Stimulated activated CD4-positive, alpha-beta T cell treated with anti-CD3 and anti-CD28 coated beads, Interleukin-2, amount 100 ng/mL, for 4 hours (primary cell): ENCODE measurements at regions not wholly inside any gene's neighbourhood (a gene's known extent, or its start where the extent isn't known, plus 50 kb on each side); places are given as distances from the start of the nearest gene placed in this dataset.
"Not testable (repeated sequence)": the region's sequence is repeated elsewhere in the genome, so short reads cannot be mapped to it uniquely, and the experiment has no call there.

Source experiments
- DNase-seq: peaks from one replicate; pipeline ENCODE4 v3.0.0-alpha.2; 2020; ENCODE audit warnings: low read depth

DNA sequence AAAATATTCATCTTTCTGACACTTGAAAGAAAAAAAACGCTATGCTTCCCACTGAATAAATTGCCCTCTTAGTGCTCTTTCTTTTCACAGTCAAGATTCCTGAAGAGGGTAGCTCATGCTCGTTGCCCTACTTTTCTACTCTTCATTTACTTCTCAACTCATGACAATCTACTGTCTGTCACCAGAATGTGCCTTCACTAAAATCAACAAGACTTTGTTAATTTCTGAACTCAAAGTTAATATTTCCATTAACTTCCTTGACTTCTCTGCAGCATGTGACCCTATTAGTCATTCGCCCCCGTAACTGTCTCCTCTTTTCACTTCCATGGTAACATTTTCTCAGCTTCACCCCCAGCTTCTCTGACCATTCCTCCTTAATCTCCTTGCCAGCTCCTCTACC, 98.9 kb upstream of the MAPRE2 start:
- no peak for DNase-seq

DNA sequence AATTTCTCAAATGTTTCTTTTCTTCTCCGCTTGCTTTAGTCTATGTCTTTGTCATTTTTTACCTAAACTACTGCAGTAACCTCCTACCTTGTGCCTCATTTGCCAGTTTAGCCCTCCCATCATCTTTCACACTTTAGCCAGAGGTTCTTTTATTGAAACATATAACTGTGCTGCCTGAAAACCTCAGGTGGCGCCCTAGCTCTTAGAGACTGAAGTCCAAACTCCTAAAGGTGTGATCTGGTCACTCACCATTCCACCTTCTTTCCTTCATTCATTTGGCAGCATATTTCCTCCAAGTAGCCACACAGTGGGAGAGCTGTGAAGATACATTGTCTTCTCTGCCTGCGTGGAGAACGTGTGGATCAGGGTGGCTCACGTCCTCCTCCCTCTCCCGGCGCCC, 98.2 kb upstream of the MAPRE2 start:
- DNase-seq = no peak

DNA sequence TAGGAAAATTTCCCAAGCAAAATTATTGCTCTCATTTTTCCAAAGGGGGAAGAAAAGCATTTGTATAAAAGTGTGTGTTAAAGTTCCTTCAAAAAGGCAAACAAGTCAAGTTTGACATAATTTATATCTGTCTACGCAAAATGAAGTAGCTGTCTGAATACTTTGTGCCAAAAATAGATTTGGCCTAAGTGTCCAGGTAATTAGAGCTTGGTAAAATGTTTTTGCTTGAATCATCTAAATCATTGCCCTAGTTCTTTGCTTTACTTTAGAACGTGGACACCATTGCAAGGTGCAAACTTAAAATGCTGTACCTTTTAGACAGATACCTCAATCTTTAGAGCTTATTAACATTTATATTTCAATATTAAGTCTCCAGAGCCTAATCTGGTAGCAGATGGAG, 97.6 kb upstream of the MAPRE2 start:
- DNase-seq = no peak

DNA sequence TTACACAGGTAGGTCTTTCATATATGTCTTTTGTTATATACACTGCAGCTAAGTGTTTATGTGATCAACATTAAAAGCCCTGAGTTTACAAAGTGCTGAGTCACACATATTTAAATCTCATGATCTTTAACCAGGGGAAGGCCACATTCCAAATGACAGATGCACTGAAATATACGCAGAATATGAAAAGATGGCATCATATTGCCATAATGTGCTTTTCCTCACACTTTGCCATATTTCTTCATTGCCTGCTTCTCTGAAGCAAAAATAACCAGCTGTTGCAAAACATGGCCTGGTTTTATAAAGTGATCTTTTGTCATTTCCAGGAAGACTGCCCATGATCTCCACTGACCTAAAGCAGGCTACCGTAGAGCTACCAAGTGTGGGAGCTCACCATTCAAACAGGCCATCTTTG, 93.5 kb upstream of the MAPRE2 start:
- DNase-seq = no peak

DNA sequence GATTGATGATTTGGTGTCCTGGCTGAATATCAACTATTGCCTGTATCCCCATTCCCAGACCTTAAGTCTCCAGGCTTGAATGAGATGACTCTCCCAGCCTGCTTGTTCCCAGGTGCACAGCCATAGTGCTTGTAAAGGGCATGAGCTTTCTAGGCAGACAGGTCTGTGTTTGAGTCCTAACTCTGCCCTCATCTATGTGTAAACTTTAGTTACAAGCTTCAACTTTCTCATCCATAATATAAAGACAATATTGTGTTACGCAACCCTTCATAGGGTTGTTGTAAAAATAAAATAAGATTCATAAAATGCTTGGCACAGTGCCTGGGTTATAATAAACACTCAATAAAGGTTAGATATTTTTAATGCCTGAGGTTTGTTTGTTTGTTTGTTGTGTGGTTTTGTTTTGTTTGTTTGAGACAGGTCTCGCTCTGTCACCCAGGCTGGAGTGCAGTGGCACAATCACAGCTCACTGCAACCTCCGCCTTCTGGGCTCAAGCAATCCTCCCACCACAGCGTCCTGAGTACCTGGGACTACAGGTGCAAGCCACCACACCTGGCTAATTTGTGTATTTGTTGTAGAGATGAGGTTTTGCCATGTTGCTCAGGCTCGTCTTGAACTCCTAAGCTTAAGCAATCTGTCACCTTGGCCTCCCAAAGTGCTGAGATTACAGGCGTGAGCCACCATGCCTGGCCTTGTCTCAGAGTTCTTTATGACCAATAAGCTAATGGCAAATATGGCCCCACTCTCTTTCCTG, 89.4 kb upstream of the MAPRE2 start:
- no peak for DNase-seq

DNA sequence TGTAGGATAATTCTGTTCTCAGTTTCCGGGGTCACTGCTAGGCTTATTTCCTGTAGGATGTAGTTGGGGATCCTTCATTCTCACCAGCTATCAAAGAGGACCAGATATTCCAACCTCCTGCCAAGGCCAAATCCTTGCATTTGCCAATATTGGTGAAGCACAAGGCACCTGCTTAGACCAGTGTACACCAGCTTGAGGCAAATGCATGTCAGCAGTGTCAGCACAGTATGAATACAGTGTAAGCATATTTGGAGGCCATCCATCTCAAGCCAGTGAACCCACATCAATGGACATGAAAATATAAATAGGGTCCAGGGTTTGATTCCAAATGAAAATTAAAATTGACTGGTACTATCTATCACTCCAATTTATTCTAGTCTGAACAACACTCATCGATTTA, 88.0 kb upstream of the MAPRE2 start:
- no peak for DNase-seq

DNA sequence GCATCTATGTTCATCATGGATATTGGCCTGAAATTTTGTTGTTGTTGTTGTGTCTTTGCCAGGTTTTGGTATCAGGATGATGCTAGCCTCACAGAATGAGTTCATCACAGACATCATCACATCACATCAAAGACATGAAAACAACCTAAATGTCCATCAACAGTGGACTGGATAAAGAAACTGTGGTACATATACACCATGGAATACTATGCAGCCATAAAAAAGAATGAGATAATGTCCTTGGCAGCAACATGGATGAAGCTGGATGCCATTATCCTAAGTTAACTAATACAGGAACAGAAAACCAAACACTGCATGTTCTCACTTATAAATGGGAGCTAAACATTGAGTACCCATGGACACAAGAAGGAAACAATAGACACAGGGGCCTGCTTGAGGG, 85.7 kb upstream of the MAPRE2 start:
- not testable (repeated sequence) for DNase-seq

DNA sequence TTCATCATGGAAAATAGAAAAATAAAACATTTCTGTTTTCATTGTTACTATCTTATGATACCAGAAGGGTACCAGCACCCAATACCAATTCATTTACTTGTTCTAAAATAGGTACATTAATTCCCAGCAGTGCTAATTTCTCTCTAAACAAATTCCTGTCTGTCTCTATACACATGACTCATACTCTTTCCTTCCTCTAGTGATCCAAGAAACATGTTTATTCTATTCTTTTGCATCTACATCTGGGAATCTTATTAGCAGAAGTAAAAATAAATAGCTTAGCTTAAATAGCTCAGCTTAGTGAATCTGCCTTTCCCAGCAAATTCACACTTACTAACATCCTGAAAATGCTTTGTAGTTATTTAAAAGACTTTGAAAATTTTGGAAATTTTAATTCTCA, 84.5 kb upstream of the MAPRE2 start:
- no peak for DNase-seq

DNA sequence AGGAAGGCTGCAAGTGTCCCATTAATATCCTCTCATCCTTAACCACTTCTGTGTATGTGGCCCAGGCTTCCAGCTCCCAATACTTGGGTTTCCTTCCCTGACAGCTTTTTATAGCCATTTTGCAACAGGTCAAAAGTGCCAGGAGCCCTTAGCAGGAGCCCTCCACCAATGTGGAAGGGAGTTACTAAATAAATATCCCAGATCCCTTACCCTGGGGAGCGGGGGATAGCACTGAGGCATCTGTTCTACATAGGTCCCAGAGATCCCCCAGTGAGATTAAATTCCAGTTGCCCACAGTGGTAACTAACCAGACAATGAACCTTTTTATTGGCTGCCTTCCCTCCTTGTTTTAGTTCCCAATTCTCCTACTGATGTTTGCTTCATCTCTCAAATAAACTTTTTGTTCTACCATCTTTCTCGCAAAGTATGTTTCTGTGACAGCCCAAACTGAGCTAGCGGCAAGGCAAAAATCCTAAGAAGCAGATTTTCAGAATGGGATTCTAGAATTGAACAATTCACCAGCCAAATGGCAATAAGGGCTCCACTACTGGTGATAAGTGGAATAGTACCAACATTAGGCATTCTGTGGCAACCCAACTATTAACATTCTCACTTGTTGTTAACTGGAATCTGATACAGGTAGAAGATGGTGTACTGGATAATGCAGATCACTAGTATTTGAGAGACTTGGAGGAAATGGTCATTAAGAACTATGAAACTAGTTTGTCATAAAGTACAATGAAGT, 83.9 kb upstream of the MAPRE2 start:
- DNase-seq = no peak

DNA sequence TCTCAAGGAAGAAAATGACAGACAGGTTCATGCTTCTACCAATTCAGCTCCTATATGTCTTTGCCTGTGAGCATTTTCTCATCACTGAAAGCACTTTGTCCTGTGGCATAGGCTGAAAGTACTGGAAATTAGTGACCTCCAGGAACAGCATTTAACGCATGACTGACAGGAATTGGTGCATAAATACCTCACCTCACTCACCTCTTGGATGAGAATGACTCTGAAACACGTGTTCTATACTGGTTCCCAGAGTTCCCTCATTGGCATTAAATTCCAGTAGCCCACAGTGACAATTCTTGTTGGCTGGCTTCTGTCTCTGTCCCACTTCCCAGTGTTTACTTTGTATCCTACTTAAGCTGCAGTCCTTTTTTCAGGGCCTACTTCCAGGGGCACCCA, 83.4 kb upstream of the MAPRE2 start:
- DNase-seq = no peak

DNA sequence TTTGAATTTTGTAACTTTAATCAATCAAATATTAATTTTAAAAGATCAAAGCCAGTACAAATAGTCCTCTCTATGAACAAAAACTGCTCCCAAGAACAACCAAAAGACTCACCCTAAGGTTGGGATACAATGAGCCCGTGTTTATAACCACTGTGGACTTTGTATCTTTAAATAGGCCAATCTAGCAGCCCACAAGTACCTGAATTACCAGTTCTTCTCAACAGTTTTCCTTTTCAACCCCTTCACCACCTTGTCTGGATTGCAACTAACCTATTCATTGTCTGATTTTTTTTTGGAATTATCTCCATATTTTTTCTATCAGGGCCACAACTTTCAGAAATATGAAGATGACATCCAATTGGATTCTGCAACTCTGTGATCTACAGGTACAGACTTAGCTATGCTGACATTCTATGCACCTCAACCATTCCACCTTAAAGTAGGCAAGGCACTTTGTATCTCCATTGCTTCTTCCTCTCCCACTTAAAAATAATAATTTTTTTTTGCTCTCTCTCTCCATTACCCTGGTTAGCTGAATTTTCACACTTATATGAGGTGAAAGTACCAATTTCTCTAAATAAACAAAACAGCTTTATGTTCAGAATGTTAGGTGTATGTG, 81.9 kb upstream of the MAPRE2 start:
- no peak for DNase-seq

DNA sequence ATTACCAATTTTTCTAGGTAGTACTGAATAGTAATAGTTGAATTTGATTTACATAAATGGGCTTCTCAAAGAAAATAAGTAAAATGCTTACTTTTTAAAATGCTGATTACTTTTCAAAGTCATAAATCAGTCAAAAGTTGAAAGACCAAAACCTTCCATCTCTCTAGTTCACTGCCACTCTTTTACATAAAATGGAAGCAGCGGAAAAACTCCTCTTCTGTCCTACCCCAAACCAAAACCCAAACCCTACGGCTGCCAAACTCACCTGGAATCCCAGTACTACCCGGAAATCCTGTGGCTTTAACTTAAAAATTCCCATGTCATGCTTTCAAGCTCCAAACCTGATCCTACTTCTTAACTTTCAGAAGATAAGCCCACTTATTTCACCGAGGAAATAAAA, 81.2 kb upstream of the MAPRE2 start:
- no peak for DNase-seq

DNA sequence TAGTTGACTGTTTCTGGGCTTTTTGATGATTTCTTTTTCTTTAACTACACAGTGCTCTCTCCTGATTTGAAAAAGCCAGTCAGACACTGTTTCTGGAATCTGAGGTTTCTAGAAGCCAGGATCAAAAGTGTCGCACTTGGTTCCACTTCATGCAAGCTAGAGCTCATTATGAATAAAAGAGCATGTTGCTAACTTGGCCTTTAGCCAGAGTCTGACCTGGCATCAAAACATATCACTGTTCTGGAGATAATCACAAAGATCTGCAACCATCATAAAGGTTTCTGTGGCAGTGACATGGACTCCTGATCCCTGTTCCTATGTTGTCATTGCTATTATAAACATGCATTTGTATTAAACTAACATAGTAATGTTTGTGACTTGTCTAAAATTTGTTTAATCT, 76.1 kb upstream of the MAPRE2 start:
- no peak for DNase-seq

DNA sequence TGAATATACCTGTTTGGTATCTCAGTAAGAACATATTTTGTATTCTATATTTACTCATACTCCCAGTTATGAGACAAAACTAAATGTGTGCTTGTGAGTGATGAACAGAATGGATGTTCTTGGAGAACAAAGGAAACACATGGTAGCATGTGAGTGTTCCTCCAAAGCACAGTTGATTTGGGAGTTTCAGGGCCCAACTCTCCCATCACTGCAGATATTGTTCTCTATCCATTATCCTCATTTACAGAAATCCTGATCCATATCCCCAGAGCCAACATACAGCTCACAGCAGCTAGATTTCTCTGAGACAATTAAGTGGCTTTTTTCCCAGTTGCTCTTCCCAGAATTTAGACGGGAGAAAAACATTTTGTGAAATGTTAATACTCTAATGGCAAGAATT, 75.6 kb upstream of the MAPRE2 start:
- DNase-seq = no peak

DNA sequence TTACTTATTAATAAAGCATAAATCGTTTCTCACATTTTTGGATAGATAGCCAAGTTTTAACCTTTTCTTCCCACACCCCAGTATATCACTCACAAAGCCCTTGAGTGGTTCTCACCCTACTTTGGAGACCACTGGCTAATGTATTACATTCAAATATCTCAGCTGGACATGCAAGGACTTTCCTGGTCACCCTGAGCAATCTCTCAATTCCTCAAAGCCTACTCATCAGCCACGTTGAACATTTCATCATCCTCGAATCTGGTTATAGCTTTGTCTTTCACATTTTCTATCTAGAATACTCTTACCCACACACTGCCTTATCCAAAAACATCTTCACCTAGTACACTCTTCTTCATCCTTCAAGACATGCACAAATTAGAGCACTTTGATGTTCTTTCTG, 71.1 kb upstream of the MAPRE2 start:
- DNase-seq = no peak

DNA sequence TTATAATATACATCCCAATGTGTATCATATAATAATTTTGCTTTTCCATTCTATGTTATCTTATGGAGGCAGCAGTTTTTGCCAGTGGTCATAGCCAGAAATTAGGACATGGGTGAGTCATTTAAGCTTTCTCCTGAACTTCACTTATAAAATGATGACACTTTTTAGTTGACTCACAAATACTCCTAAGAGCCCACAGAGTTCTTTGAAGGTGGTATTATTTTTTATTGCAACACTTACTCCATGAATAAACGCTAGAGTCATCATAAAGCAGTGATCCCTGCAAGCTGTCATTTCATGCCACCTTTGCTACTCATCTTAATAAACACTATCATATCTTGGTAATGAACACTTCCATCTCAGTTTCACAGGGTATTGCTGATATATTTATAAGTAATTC, 69.9 kb upstream of the MAPRE2 start:
- DNase-seq = no peak

DNA sequence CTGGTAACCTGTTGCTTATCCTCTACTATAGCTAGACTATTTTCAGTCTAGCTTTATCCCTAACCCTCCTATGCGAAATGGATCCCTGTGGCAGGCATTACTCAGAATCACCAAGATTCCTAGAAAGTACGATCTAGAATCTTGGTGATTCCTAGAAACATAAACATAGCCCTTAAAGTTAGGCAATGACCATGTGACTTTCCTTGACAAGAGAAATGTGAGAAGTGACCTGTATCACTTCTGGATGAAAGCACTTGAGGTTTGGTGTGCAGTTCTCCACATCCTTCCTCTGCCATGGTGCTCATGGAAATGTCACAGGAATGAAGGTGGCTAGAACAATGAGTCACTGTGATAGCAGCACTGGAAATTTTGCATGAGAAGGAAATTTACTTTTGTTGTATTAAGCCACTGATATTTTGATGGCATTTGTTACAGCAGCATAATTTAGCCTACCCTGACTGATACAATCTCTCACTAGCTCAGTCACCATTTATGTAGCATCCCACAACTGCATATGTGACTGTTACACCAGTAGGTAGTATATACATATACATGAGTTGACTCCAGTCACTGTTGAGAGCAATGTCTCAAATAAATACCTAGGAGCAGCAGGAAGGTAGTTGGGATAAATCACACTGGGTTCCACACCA, 68.3 kb upstream of the MAPRE2 start:
- DNase-seq = no peak

DNA sequence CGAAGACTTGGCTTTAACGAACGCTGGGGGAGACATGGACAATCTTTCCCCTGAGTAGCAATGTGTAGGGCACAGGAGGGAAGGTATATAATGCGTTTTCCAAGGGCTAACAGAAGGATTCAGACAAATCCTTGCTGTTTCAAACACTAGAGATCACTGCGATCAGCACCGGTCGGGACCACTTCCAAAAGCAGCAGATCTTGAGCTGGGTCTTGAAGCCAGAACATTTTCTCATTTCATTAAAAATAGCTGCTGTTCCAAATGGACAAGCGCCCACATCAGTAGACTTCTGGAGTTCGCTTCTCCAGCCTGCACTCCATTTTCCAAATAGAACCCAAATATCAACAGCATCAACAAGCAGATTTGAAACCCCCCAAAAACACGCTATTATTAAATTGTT, 65.1 kb upstream of the MAPRE2 start:
- no peak for DNase-seq

DNA sequence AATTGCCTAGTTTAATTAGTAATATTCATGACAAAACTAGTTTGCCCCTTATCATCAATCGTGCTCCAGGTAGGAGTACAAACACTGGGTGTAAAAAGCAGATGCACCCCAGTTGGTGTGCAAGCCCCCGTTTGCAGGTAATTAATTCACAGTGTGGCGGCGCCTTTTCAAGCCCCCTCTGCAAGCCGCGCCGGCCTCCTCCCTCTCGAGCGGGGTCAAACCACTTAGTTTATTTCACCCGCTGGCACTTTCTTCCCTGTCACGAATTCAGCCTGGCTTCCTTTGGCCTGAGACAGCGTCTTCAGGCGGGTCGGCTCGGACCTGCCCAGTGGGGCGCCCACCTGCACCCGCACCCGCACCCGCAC, 64.7 kb upstream of the MAPRE2 start:
- no peak for DNase-seq

DNA sequence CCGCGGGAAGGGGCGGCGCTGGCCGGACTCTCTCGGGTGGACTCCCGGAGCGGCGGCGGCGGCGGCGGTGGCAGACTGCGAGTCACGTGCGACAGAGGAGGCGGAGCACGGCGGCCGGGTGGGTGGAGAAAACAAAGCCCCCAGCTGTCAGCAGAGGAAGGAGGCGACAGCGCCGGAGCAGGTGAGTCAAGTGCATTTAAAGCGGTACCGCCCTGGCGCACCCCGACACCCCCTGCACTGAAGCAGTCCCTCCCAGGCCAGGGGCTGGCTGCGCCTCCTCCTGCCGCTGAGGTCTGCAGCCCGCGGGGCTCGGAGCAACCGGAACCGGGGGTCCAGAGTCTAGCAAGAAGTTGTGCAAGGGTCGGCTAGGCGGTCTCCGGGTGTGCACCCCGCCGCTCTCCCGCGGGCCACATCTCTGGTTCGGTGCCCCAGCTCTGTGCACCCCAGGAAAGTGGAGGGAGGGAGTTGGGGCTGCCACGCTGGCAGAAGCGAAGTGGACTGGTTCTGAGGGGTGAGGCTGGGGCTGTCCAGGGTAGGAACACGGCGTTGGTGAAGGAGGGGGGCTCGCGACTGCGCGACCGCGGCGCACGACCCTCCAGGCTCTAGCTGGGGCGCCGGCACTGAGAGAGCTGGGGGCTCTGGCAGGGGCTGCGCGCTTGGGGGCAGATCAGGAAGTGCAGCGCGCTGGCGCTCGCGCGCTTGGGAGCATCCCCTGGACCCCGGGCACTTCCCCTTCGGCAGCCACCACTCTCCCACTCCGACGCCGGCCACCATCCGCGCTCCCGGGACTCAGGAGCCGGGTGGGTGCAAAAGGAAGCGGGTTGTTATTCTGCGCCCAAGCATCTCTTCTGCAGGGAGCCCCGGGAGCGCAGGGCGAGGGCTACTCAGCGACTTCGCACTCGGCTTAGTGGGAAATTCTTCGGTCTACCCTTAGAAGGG, 64.0 kb upstream of the MAPRE2 start:
- DNase-seq = peak; percentile 76

DNA sequence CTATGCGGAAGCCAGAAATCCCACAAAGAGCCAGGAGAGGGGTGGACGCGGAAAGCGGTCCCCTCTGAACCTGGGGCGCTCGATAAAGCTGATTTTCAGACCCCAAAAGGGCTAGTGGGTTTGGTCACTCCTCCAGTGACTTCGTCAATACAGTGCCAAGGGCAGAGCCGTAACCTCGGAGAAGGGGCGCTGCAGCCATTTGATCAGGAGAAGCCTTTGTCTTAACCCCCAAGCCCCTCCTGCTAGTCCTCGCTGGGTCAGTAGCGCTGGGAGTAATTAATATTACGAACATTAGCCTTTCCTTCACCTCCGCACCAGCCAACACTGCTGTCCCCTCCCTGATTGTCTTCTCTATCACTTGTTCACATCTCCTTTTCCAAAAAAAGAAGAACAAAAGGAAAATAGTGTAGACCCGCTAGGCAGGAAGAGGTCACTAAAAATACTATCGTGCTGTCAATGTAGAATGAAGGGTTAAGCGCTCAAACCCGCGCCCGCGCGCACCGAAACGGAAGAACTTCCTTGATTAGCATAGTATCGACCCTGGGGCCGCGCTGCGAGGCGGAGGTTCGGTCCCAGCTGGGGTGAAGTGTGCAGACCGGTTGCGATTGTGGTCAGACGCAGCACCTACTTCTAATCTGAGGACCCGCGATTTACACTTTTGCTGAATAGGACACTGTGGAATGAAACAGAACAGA, 63.2 kb upstream of the MAPRE2 start:
- peak; percentile 6 for DNase-seq
